Jurkat, Clone E6-1 (cell line): ENCODE measurements at regions not wholly inside any gene's neighbourhood (a gene's known extent, or its start where the extent isn't known, plus 50 kb on each side); places are given as distances from the start of the nearest gene placed in this dataset.

ENCODE experiments used
- DNase-seq: peaks from one replicate; pipeline ENCODE4 v3.0.0-alpha.2; 2011; ENCODE audit warnings: low read depth, low spot score
- H3K4me3 ChIP-seq: 2 replicates; pipeline ENCODE4 v1.5.1; 2011; ENCODE audit warnings: mild to moderate bottlenecking, low read length, control low read depth, moderate library complexity

DNA sequence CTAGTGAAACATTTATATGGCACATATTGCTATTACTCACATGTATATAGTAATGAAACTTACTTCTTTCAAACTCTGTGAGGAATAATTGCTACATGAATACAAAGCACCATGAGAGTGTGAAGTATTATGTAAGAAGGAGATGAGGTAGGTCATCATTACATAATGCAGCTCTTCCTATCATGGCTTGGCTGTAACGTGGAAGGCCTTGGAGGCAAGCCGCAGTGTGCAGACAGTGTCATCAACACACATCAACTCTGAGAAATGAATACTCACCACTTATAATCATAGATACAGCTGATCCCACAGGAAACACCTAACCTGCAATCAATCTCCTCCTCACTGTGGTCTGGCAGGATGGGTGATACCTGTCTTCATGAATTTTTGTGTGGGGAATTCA, 49.9 kb upstream of the CCDC91 start:
- no peak for DNase-seq
- H3K4me3 ChIP-seq, result no peak overlapping the region
